ENCODE measurements at regions not wholly inside any gene's neighbourhood (a gene's known extent, or its start where the extent isn't known, plus 50 kb on each side); places are given as distances from the start of the nearest gene placed in this dataset.

- DNase-seq (ENCODE audit: low spot score in 2 of 2) = no peak
- Histone ChIP-seq H3K36me3 (no peaks in the 10 kb centered on the region), H3K9me3 (no peaks in the 10 kb centered on the region), H3K4me3 (no peak overlapping the region), H3K27ac (no peak overlapping the region), H3K4me1 (no peaks in the 10 kb centered on the region), H3K27me3 (no peaks in the 10 kb centered on the region)
- TF ChIP-seq EP300 (IDR thresholded peaks at IDR 0.05) (no peak), POLR2AphosphoS5 (IDR thresholded peaks at IDR 0.05) (no peak), CTCF (IDR thresholded peaks at IDR 0.05) (no peak), POLR2A (IDR thresholded peaks at IDR 0.05) (no peak)
- WGBS = 85% methylated on average over 2 of the region's 2 CpGs
These were observed 282.7 kb upstream of the CDH2 start for GRCh38 chr18:28459587-28459986.

- no peaks in the 10 kb centered on the region for H3K27me3 ChIP-seq
- H3K27ac ChIP-seq = no peak overlapping the region
- no peak overlapping the region for H3K4me3 ChIP-seq
- TF ChIP-seq POLR2AphosphoS5 (IDR thresholded peaks at IDR 0.05) (no peak), CTCF (IDR thresholded peaks at IDR 0.05) (no peak), POLR2A (IDR thresholded peaks at IDR 0.05) (no peak), EP300 (IDR thresholded peaks at IDR 0.05) (no peak)
- H3K9me3 ChIP-seq = no peaks in the 10 kb centered on the region
- DNase-seq (ENCODE audit: low spot score in 2 of 2) = no peak
- 80% methylated on average over 1 of the region's 1 CpG for WGBS
- no peaks in the 10 kb centered on the region for H3K36me3 ChIP-seq
- H3K4me1 ChIP-seq = no peaks in the 10 kb centered on the region
These were observed 281.8 kb upstream of the CDH2 start for GRCh38 chr18:28458751-28459150.

GRCh38 chr18:28457784-28458183 is 280.9 kb upstream of the CDH2 start:
- WGBS = 73% methylated on average over 2 of the region's 2 CpGs
- H3K27ac ChIP-seq = no peak overlapping the region

GRCh38 chr18:28455971-28456370 is 279.0 kb upstream of the CDH2 start:
- TF ChIP-seq CTCF (IDR thresholded peaks at IDR 0.05) (no peak), EP300 (IDR thresholded peaks at IDR 0.05) (no peak), POLR2AphosphoS5 (IDR thresholded peaks at IDR 0.05) (no peak), POLR2A (IDR thresholded peaks at IDR 0.05) (no peak)
- no peaks in the 10 kb centered on the region for H3K27me3 ChIP-seq
- no peaks in the 10 kb centered on the region for H3K4me1 ChIP-seq
- H3K4me3 ChIP-seq = no peak overlapping the region
- no peaks in the 10 kb centered on the region for H3K36me3 ChIP-seq
- H3K9me3 ChIP-seq = no peaks in the 10 kb centered on the region
- no peak for DNase-seq (ENCODE audit: low spot score in 2 of 2)
- H3K27ac ChIP-seq = no peak overlapping the region
- 70% methylated on average over 2 of the region's 2 CpGs for WGBS

More at GRCh38 chr18:28457784-28458183, 280.9 kb upstream of the CDH2 start:
- no peaks in the 10 kb centered on the region for H3K9me3 ChIP-seq
- H3K27me3 ChIP-seq = no peaks in the 10 kb centered on the region
- TF ChIP-seq EP300 (IDR thresholded peaks at IDR 0.05) (no peak), CTCF (IDR thresholded peaks at IDR 0.05) (no peak), POLR2A (IDR thresholded peaks at IDR 0.05) (no peak), POLR2AphosphoS5 (IDR thresholded peaks at IDR 0.05) (no peak)
- H3K36me3 ChIP-seq = no peaks in the 10 kb centered on the region
- H3K4me1 ChIP-seq = no peaks in the 10 kb centered on the region
- no peak overlapping the region for H3K4me3 ChIP-seq
- DNase-seq (ENCODE audit: low spot score in 2 of 2) = no peak

GRCh38 chr18:28439870-28440269 is 262.9 kb upstream of the CDH2 start:
- Histone ChIP-seq H3K36me3 (no peaks in the 10 kb centered on the region), H3K27ac (no peak overlapping the region), H3K9me3 (no peaks in the 10 kb centered on the region), H3K4me3 (no peak overlapping the region), H3K27me3 (no peaks in the 10 kb centered on the region), H3K4me1 (no peaks in the 10 kb centered on the region)
- no peak for TF ChIP-seq POLR2A (IDR thresholded peaks at IDR 0.05)
- TF ChIP-seq CTCF (IDR thresholded peaks at IDR 0.05) = no peak
- no peak for TF ChIP-seq EP300 (IDR thresholded peaks at IDR 0.05)
- TF ChIP-seq POLR2AphosphoS5 (IDR thresholded peaks at IDR 0.05) = no peak
- DNase-seq (ENCODE audit: low spot score in 2 of 2) = no peak
